ENCODE measurements at regions not wholly inside any gene's neighbourhood (a gene's known extent, or its start where the extent isn't known, plus 50 kb on each side); places are given as distances from the start of the nearest gene placed in this dataset.

GRCh38 chr3:84836961-84837360 is 121.8 kb upstream of the CADM2 start:
- no peak for TF ChIP-seq POLR2A (IDR thresholded peaks at IDR 0.05)
- TF ChIP-seq CTCF (IDR thresholded peaks at IDR 0.05): no peak

All from body of pancreas (tissue), 4 donors.